ENCODE measurements at regions not wholly inside any gene's neighbourhood (a gene's known extent, or its start where the extent isn't known, plus 50 kb on each side); places are given as distances from the start of the nearest gene placed in this dataset.

DNA sequence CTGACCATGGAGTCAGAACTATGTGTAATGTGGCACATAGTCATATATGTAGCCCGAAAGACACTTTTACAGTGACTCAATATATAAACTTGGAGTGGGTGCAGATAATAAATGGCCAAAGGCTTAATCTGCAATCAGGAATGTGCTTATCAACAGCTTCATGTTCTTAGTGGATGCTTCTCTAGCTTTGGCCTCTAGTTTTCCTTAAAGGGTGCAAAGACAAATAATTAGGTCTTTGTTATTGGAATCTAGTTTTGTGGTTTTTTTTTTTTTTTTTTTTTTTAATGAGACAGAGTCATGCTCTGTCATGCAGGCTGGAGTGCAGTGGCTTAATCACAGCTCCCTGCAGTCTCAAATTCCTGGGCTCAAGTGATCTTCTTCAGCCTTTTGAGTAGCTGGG is 625.6 kb downstream of the EPHA4 start:
- TF ChIP-seq EZH2 (IDR thresholded peaks at IDR 0.05; ENCODE audit: insufficient read depth, poor library complexity, severe bottlenecking) (no peak), EZH2phosphoT487 (IDR thresholded peaks at IDR 0.05; ENCODE audit: insufficient read depth, low read depth) (no peak)
